RWPE1 (cell line): ENCODE measurements at regions not wholly inside any gene's neighbourhood (a gene's known extent, or its start where the extent isn't known, plus 50 kb on each side); places are given as distances from the start of the nearest gene placed in this dataset.
A peak's percentile ranks its signal among the peaks of the same experiment; 100 is the strongest.

Source experiments
- CTCF ChIA-PET: fragments of 350-600 bp; sonication (Branson Sonifier 250); formaldehyde crosslinking; extraction: SDS; loops from one replicate; lab custom pipeline; 2021; lab: Yijun Ruan, JAX
- POLR2A ChIA-PET: fragments of 400-600 bp; formaldehyde crosslinking; extraction: SDS; loops from one replicate; lab custom pipeline; 2020; ENCODE audit warnings: antibody characterized with exemption; ENCODE audit not compliant: low non-redundant PET; lab: Yijun Ruan, JAX
- DNase-seq: peaks from one replicate; pipeline ENCODE4 v3.0.0; 2012; ENCODE audit warnings: low spot score
- H3K27ac ChIP-seq: fragments of 450-650 bp; 2 replicates; pipeline ENCODE4 v1.5.1; 2017
- TF ChIP-seq, protein P1 (sequence below): fragments of 450-650 bp; conservative IDR thresholded peaks from 2 replicates; pipeline ENCODE4 v1.5.1; 2017; ENCODE audit warnings: low read depth, mild to moderate bottlenecking

DNA sequence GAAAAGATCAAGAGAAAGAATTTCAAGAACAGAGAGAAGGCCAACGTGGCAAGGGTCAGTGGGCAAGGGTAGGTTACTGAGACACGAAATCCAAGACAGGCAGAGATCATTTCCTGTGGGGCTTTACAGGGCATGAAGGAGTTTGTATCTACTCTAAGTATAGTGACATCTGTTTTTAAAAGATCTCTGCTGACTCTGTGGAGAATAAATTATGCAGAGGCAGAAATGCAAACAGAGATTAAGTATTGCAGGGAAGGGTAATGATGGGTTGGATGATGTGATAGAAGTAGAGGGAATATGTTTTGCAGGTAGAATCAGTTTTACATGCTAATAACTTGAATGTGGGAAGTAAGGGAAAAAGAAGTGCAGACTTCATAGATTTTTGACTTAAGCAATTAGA is 243.5 kb downstream of the FRK start:
- POLR2A ChIA-PET: no interaction called here
- TF ChIP-seq, protein P1, sequence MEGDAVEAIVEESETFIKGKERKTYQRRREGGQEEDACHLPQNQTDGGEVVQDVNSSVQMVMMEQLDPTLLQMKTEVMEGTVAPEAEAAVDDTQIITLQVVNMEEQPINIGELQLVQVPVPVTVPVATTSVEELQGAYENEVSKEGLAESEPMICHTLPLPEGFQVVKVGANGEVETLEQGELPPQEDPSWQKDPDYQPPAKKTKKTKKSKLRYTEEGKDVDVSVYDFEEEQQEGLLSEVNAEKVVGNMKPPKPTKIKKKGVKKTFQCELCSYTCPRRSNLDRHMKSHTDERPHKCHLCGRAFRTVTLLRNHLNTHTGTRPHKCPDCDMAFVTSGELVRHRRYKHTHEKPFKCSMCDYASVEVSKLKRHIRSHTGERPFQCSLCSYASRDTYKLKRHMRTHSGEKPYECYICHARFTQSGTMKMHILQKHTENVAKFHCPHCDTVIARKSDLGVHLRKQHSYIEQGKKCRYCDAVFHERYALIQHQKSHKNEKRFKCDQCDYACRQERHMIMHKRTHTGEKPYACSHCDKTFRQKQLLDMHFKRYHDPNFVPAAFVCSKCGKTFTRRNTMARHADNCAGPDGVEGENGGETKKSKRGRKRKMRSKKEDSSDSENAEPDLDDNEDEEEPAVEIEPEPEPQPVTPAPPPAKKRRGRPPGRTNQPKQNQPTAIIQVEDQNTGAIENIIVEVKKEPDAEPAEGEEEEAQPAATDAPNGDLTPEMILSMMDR: no peak
- H3K27ac ChIP-seq: no peak overlapping the region
- CTCF ChIA-PET: no interaction called here
- DNase-seq: no peak

DNA sequence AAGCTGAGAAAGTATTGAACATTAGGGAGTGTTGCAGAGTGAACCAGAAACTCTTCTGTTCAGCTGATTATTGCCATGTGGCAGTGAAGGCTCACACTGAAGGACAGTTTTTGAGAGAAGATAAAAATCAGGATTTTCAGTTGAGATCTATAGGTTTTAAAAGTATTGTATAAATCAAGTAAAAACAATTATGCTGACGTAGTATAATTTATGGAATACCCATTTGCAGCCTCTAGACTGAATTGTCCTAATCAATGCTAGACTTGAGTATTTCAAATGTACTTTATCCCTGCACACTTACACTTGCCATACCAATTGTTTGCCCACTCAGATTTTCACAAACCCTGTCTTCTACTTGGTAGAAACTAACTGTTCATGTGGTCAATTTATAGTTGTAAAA is 245.8 kb downstream of the FRK start:
- no peak for DNase-seq
- POLR2A ChIA-PET: no interaction called here
- TF ChIP-seq, protein P1: no peak
- CTCF ChIA-PET: no interaction called here
- no peak overlapping the region for H3K27ac ChIP-seq

DNA sequence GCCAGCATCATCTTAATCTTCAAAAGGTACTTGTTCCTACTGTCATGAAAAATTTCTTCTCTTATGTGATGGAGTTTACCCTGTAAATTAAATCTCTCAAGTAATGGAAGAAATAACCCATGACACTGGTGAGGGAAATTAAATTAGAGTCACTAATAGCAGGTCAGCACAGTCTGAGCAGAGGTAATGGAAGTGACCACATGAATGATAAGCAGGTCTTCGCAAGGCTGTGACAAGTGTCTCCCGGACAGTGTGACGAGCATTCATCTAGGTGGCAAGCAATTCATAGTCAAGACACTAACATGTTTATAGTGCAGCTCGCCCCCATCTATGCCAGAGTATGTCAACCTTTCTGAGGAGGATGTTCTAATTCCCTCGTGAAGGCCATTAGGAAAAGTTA is 249.2 kb downstream of the FRK start:
- CTCF ChIA-PET: no interaction called here
- POLR2A ChIA-PET: interaction anchor here (0.7 kb wide), 1 partner anchor 14 kb away, joined by 12 read pairs; no protein-coding TSS in a partner anchor
- no peak overlapping the region for H3K27ac ChIP-seq
- TF ChIP-seq, protein P1: no peak
- no peak for DNase-seq

DNA sequence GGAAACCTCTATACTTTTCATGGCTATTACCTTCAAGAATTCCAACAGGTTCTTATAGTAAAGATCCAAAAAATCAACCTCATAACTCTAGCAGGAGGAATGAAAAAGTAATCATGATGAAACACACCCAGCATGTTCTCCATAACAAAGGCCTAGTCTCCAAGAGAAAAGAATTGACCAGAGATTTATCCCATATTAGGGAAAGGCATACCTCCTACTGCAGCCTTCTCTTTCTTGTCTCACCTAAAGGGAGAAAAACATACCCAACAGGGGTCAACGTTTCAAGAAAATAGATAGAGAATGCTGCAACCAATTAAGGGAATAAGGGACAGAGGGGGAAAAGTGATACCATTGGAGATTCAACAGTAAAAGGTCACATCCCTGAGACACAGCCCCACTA is 262.5 kb downstream of the FRK start:
- ChIA-PET POLR2A (no interaction called here), CTCF (no interaction called here)
- DNase-seq: no peak
- H3K27ac ChIP-seq: no peak overlapping the region
- TF ChIP-seq, protein P1: no peak

DNA sequence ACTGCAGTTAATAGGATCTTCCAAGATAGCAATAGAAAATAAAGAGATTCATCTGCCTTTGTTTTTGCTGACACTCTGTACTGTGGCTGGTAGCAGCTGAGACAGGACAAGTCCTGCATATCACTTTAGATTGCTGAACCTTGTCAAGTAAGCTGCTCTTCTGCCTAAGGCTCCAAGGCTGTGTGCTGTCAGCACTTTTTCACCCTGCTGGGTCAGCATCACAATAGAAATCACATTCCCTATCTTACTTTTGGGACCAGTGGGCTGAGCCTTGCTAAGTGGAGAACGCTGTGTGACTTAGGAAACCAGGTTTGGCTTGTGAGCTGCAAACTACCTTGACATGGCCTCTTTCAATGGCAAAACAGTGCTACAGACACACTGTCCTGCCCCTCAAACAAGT is 263.9 kb downstream of the FRK start:
- ChIA-PET CTCF (interaction anchor here (0.6 to 0.7 kb wide), 2 partner anchors 9 to 345 kb away, joined by 3 read pairs; no protein-coding TSS in a partner anchor), POLR2A (no interaction called here)
- TF ChIP-seq, protein P1: no peak
- no peak overlapping the region for H3K27ac ChIP-seq
- DNase-seq: no peak

DNA sequence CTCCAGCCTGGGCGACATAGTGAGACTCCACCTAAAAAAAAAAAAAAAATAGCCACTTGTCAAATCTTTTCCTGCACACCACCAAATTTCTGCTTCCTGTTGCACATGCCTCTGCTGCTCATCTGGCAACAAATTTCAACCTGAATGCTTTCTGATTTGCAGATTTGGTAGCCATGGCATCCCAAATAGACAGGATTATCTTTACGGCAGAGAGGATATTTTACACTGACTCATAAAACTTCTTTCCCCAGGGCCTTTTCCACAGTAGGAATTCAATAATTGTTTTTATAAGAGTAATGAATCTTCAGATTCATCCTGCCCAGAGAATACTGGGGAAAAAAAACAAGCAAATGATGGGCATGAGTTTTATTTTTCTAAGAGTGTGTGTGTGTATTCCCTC is 264.6 kb downstream of the FRK start:
- ChIA-PET POLR2A (no interaction called here), CTCF (no interaction called here)
- TF ChIP-seq, protein P1: no peak
- peak; percentile 2 for DNase-seq
- no peak overlapping the region for H3K27ac ChIP-seq
